Esophagus muscularis mucosa (tissue), 4 donors: ENCODE measurements at regions not wholly inside any gene's neighbourhood (a gene's known extent, or its start where the extent isn't known, plus 50 kb on each side); places are given as distances from the start of the nearest gene placed in this dataset.
A peak's percentile ranks its signal among the peaks of the same experiment; 100 is the strongest.

ENCODE experiments used
- DNase-seq: peaks from one replicate; pipeline ENCODE4 v3.0.0-alpha.2; 2017; ENCODE audit errors: extremely low spot score
- H3K27ac ChIP-seq, 4 donors: fragments of 200-600 bp; sonication (generic); replicated peaks in 1 of 4; 1 replicate in 3 of 4; 2 replicates in 1 of 4; pipeline ENCODE4 v1.5.1; 2016 to 2019; ENCODE audit warnings: mild to moderate bottlenecking in 1 of 4
- H3K27me3 ChIP-seq, 4 donors: fragments of 200-600 bp; sonication (generic); one replicate each; pipeline versions ENCODE4 v1.5.1 to v1.6.0; 2016 to 2019
- H3K36me3 ChIP-seq, 4 donors: fragments of 200-600 bp; sonication (generic); one replicate each; pipeline ENCODE4 v1.5.1; 2016 to 2019
- H3K4me1 ChIP-seq, 4 donors: fragments of 200-600 bp; sonication (generic); one replicate each; pipeline ENCODE4 v1.5.1; 2016 to 2019
- H3K4me3 ChIP-seq, 4 donors: fragments of 200-600 bp; sonication (generic); 1 replicate in 2 of 4; 2 replicates in 2 of 4; pipeline ENCODE4 v1.5.1; 2016 to 2019; ENCODE audit warnings: mild to moderate bottlenecking in 4 of 4, moderate library complexity in 1 of 4
- H3K9me3 ChIP-seq, 4 donors: fragments of 200-600 bp; sonication (generic); 1 replicate in 3 of 4; 2 replicates in 1 of 4; pipeline ENCODE4 v1.5.1; 2016 to 2019
- EP300 ChIP-seq: sonication (generic); formaldehyde crosslinking; IDR thresholded peaks from one replicate; pipeline ENCODE4 v1.6.1; 2017; ENCODE audit warnings: antibody characterized with exemption
- POLR2A ChIP-seq: fragments of 450-650 bp; IDR thresholded peaks from one replicate; pipeline ENCODE4 v1.6.1; 2017; ENCODE audit warnings: antibody characterized with exemption, moderate library complexity, mild to moderate bottlenecking, low read depth
- POLR2AphosphoS5 ChIP-seq, 2 donors: sonication (generic); formaldehyde crosslinking; IDR thresholded peaks; one replicate each; pipeline ENCODE4 v1.6.1; 2017; ENCODE audit warnings: antibody characterized with exemption in 2 of 2
- WGBS: methylation state at CpG from one replicate; pipeline ENCODE4 v1.1.5; 2018; 5-methylcytosine and 5-hydroxymethylcytosine counted together
- intact Hi-C: fragments of 100-400 bp; cut with DNase I; formaldehyde crosslinking; loops from one replicate; pipeline ENCODE4 v1.15.1; 2023
- TF ChIP-seq, protein P1 (sequence below), 3 experiments: fragments of 200-600 bp in 2 of 3; fragments of 450-650 bp in 1 of 3; sonication (generic) in 2 of 3; IDR thresholded peaks; one replicate each; pipeline ENCODE4 v1.5.1; 2017 to 2019; ENCODE audit warnings: antibody characterized with exemption in 3 of 3, mild to moderate bottlenecking in 2 of 3, moderate library complexity in 1 of 3

GRCh38 chr18:47618758-47619157 is 311.7 kb downstream of the SMAD2 start:
- no peak for TF ChIP-seq POLR2A
- no peak for TF ChIP-seq EP300
- TF ChIP-seq POLR2AphosphoS5 (IDR thresholded peaks at IDR 0.05) = no peak
- TF ChIP-seq, protein P1, sequence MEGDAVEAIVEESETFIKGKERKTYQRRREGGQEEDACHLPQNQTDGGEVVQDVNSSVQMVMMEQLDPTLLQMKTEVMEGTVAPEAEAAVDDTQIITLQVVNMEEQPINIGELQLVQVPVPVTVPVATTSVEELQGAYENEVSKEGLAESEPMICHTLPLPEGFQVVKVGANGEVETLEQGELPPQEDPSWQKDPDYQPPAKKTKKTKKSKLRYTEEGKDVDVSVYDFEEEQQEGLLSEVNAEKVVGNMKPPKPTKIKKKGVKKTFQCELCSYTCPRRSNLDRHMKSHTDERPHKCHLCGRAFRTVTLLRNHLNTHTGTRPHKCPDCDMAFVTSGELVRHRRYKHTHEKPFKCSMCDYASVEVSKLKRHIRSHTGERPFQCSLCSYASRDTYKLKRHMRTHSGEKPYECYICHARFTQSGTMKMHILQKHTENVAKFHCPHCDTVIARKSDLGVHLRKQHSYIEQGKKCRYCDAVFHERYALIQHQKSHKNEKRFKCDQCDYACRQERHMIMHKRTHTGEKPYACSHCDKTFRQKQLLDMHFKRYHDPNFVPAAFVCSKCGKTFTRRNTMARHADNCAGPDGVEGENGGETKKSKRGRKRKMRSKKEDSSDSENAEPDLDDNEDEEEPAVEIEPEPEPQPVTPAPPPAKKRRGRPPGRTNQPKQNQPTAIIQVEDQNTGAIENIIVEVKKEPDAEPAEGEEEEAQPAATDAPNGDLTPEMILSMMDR (IDR thresholded peaks at IDR 0.05) = no peak
- DNase-seq = no peak
- Histone ChIP-seq H3K36me3 (no peaks in the 10 kb centered on the region), H3K4me3 (no peak overlapping the region), H3K27me3 (peaks cover 0 to 4% (median 0%) of the 10 kb centered on the region in 4 donors), H3K4me1 (no peaks in the 10 kb centered on the region), H3K27ac (no peak overlapping the region), H3K9me3 (no peaks in the 10 kb centered on the region)
- intact Hi-C loops = no loop called here
- WGBS = 81% methylated on average over 3 of the region's 3 CpGs

DNA sequence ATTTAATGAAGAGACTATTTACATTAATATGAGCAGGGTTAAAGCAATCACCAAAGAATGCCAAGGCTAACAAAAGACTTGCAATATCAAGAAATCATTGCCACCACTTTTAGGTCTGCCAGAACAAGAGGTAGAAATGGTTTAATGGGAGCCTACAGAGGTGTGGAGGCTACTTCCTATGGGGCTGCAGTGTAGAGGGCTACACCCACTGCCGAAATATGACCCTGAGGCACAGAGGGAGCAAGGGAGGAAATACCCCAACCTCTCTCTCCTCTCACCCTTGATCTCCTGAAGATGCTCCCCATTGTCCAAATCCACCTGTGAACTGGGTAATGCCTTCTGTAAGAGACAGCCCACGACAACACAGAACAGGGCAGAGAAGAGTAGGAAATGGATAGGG is 315.4 kb downstream of the SMAD2 start:
- peaks cover 0 to 5% (median 0%) of the 10 kb centered on the region in 4 donors for H3K9me3 ChIP-seq
- no peaks in the 10 kb centered on the region for H3K4me1 ChIP-seq
- no peak overlapping the region for H3K4me3 ChIP-seq
- 75% methylated on average over 2 of the region's 2 CpGs for WGBS
- no peak for TF ChIP-seq EP300
- no peak for TF ChIP-seq POLR2AphosphoS5 (IDR thresholded peaks at IDR 0.05)
- TF ChIP-seq, protein P1 (IDR thresholded peaks at IDR 0.05) = no peak
- TF ChIP-seq POLR2A = no peak
- peak; percentile 70 for DNase-seq
- H3K27ac ChIP-seq = no peak overlapping the region
- intact Hi-C loops = no loop called here
- H3K27me3 ChIP-seq = peaks cover 0 to 2% (median 0%) of the 10 kb centered on the region in 4 donors
- H3K36me3 ChIP-seq = no peaks in the 10 kb centered on the region

GRCh38 chr18:47613929-47614328 is 316.5 kb downstream of the SMAD2 start:
- H3K9me3 ChIP-seq = peaks cover 0 to 5% (median 0%) of the 10 kb centered on the region in 4 donors
- H3K27me3 ChIP-seq = no peaks in the 10 kb centered on the region
- no peaks in the 10 kb centered on the region for H3K4me1 ChIP-seq
- intact Hi-C loops = no loop called here
- no peaks in the 10 kb centered on the region for H3K36me3 ChIP-seq
- H3K4me3 ChIP-seq = no peak overlapping the region
- no peak overlapping the region for H3K27ac ChIP-seq
- peak; percentile 89 for DNase-seq
- TF ChIP-seq, protein P1 (IDR thresholded peaks at IDR 0.05) = no peak
- TF ChIP-seq POLR2AphosphoS5 (IDR thresholded peaks at IDR 0.05) (no peak), EP300 (no peak), POLR2A (no peak)

DNA sequence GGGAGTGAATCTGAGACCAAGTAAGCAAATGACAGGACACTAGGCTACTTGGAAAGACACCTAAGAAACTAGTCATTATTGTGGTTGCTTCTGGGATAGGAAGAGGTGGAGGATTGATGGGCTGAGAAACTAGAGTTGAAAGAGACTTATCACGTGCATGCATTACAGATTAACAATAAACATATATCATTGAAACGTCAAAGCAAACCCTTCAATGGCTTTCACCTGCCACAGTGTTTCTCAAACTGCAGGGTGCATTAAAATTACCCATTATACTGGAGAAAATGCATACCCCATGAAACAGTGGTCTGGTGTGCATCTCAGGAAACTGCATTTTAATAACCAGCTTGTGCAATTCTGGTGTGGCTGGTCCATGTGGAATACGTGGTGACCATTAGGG is 318.8 kb downstream of the SMAD2 start:
- TF ChIP-seq POLR2AphosphoS5 (IDR thresholded peaks at IDR 0.05) (no peak), EP300 (no peak), POLR2A (no peak)
- TF ChIP-seq, protein P1 (IDR thresholded peaks at IDR 0.05) = no peak
- no peaks in the 10 kb centered on the region for H3K36me3 ChIP-seq
- 31% methylated on average over 3 of the region's 3 CpGs for WGBS
- peaks cover 0 to 5% (median 0%) of the 10 kb centered on the region in 4 donors for H3K9me3 ChIP-seq
- no peaks in the 10 kb centered on the region for H3K27me3 ChIP-seq
- DNase-seq = no peak
- no peak overlapping the region for H3K4me3 ChIP-seq
- H3K4me1 ChIP-seq = no peaks in the 10 kb centered on the region
- intact Hi-C loops = no loop called here
- no peak overlapping the region for H3K27ac ChIP-seq

GRCh38 chr18:47606526-47606925 is 323.9 kb downstream of the SMAD2 start:
- no peak overlapping the region for H3K4me3 ChIP-seq
- H3K36me3 ChIP-seq = no peaks in the 10 kb centered on the region
- peak; percentile 79 for DNase-seq
- no peak overlapping the region for H3K27ac ChIP-seq
- 69% methylated on average over 5 of the region's 5 CpGs for WGBS
- TF ChIP-seq POLR2A (no peak), EP300 (no peak), POLR2AphosphoS5 (IDR thresholded peaks at IDR 0.05) (no peak)
- TF ChIP-seq, protein P1 (IDR thresholded peaks at IDR 0.05) = no peak
- H3K4me1 ChIP-seq = no peaks in the 10 kb centered on the region
- peaks cover 0 to 5% (median 0%) of the 10 kb centered on the region in 4 donors for H3K9me3 ChIP-seq
- H3K27me3 ChIP-seq = no peaks in the 10 kb centered on the region
- intact Hi-C loops = no loop called here
